ENCODE measurements at regions not wholly inside any gene's neighbourhood (a gene's known extent, or its start where the extent isn't known, plus 50 kb on each side); places are given as distances from the start of the nearest gene placed in this dataset.

GRCh38 chr10:8956400-8956799 lies 901.9 kb downstream of the GATA3 start:
- no peak for TF ChIP-seq SPI1 (IDR thresholded peaks at IDR 0.05; ENCODE audit: borderline replicate concordance, low read depth)
- TF ChIP-seq CTCF (IDR thresholded peaks at IDR 0.05; ENCODE audit: insufficient read depth, low read length), result no peak
- no peak for TF ChIP-seq REST (IDR thresholded peaks at IDR 0.05; ENCODE audit: insufficient replicate concordance, low read depth)
- no peak for TF ChIP-seq GABPA (IDR thresholded peaks at IDR 0.05; ENCODE audit: low read depth)
- TF ChIP-seq POLR2AphosphoS5 (IDR thresholded peaks at IDR 0.05; ENCODE audit: low read depth), result no peak
- no peak for DNase-seq (ENCODE audit: low read depth in 1 of 2, low spot score in 1 of 2)
- H3K27me3 ChIP-seq (ENCODE audit: insufficient read depth, poor library complexity, severe bottlenecking), result no peaks in the 10 kb centered on the region

GRCh38 chr10:8962249-8962648 lies 907.8 kb downstream of the GATA3 start:
- Histone ChIP-seq H3K27ac (replicated peaks) (no peak overlapping the region), H3K4me3 (replicated peaks; ENCODE audit: insufficient read depth, low read length) (no peak overlapping the region), H3K27me3 (ENCODE audit: insufficient read depth, poor library complexity, severe bottlenecking) (no peaks in the 10 kb centered on the region)
- DNase-seq (ENCODE audit: low read depth in 1 of 2, low spot score in 1 of 2), result no peak
- TF ChIP-seq CTCF (IDR thresholded peaks at IDR 0.05; ENCODE audit: insufficient read depth, low read length), result no peak
- TF ChIP-seq GABPA (IDR thresholded peaks at IDR 0.05; ENCODE audit: low read depth), result no peak
- TF ChIP-seq SPI1 (IDR thresholded peaks at IDR 0.05; ENCODE audit: borderline replicate concordance, low read depth), result no peak
- TF ChIP-seq REST (IDR thresholded peaks at IDR 0.05; ENCODE audit: insufficient replicate concordance, low read depth), result no peak
- TF ChIP-seq POLR2AphosphoS5 (IDR thresholded peaks at IDR 0.05; ENCODE audit: low read depth), result no peak

More at GRCh38 chr10:8956400-8956799, 901.9 kb downstream of the GATA3 start:
- H3K27ac ChIP-seq (replicated peaks), result no peak overlapping the region
- H3K4me3 ChIP-seq (replicated peaks; ENCODE audit: insufficient read depth, low read length), result no peak overlapping the region

- no peaks in the 10 kb centered on the region for H3K27me3 ChIP-seq (ENCODE audit: insufficient read depth, poor library complexity, severe bottlenecking)
- H3K4me3 ChIP-seq (replicated peaks; ENCODE audit: insufficient read depth, low read length), result no peak overlapping the region
- no peak overlapping the region for H3K27ac ChIP-seq (replicated peaks)
- TF ChIP-seq REST (IDR thresholded peaks at IDR 0.05; ENCODE audit: insufficient replicate concordance, low read depth) (no peak), GABPA (IDR thresholded peaks at IDR 0.05; ENCODE audit: low read depth) (no peak), SPI1 (IDR thresholded peaks at IDR 0.05; ENCODE audit: borderline replicate concordance, low read depth) (no peak), CTCF (IDR thresholded peaks at IDR 0.05; ENCODE audit: insufficient read depth, low read length) (no peak), POLR2AphosphoS5 (IDR thresholded peaks at IDR 0.05; ENCODE audit: low read depth) (no peak)
- no peak for DNase-seq (ENCODE audit: low read depth in 1 of 2, low spot score in 1 of 2)
These were observed 912.6 kb downstream of the GATA3 start for GRCh38 chr10:8967061-8967460.

Measured in HL-60 (cell line).